DOHH2 (cell line): ENCODE measurements at regions not wholly inside any gene's neighbourhood (a gene's known extent, or its start where the extent isn't known, plus 50 kb on each side); places are given as distances from the start of the nearest gene placed in this dataset.

ENCODE experiments used
- H3F3A ChIP-seq: fragments of 200-600 bp; sonication (generic), shearing (Covaris generic); 2 replicates; pipeline ENCODE4 v1.6.0; 2016; ENCODE audit warnings: antibody characterized with exemption, mild to moderate bottlenecking; ENCODE audit not compliant: control insufficient read depth, insufficient read depth
- H3K27ac ChIP-seq: fragments of 200-600 bp; sonication (generic); 2 replicates; pipeline ENCODE4 v1.5.1; 2014; ENCODE audit warnings: low read depth, mild to moderate bottlenecking, low read length, moderate library complexity
- H3K27me3 ChIP-seq: fragments of 200-600 bp; sonication (generic); 2 replicates; pipeline ENCODE4 v1.6.1; 2014; ENCODE audit warnings: mild to moderate bottlenecking, low read length, mixed read lengths; ENCODE audit not compliant: control insufficient read depth
- H3K36me3 ChIP-seq: fragments of 200-600 bp; sonication (generic); 2 replicates; pipeline ENCODE4 v1.6.1; 2014; ENCODE audit warnings: mild to moderate bottlenecking, low read length, moderate library complexity, mixed read lengths; ENCODE audit not compliant: control insufficient read depth
- H3K4me1 ChIP-seq: fragments of 200-600 bp; sonication (generic); 2 replicates; pipeline ENCODE4 v1.6.1; 2014; ENCODE audit warnings: mild to moderate bottlenecking, low read length, mixed read lengths; ENCODE audit not compliant: control insufficient read depth
- H3K4me2 ChIP-seq: fragments of 200-600 bp; sonication (generic); 2 replicates; pipeline ENCODE4 v1.6.0; 2014; ENCODE audit warnings: mild to moderate bottlenecking, low read length, moderate library complexity
- H3K4me3 ChIP-seq: fragments of 200-600 bp; sonication (generic); 2 replicates; pipeline ENCODE4 v1.5.1; 2014; ENCODE audit warnings: mild to moderate bottlenecking, low read length, mixed read lengths
- H3K79me2 ChIP-seq: fragments of 200-600 bp; sonication (generic); 2 replicates; pipeline ENCODE4 v1.6.1; 2014; ENCODE audit warnings: mild to moderate bottlenecking, low read length, mixed read lengths; ENCODE audit not compliant: control insufficient read depth
- H3K9me2 ChIP-seq: fragments of 200-600 bp; sonication (generic); replicated peaks from 2 replicates; pipeline ENCODE4 v1.6.1; 2014; ENCODE audit warnings: mild to moderate bottlenecking, low read length, mixed read lengths; ENCODE audit not compliant: control insufficient read depth
- H3K9me3 ChIP-seq: fragments of 200-600 bp; sonication (generic); 2 replicates; pipeline ENCODE4 v1.6.1; 2014; ENCODE audit warnings: antibody characterized with exemption, low read length, mixed read lengths; ENCODE audit not compliant: control insufficient read depth, insufficient read depth
- H4K20me1 ChIP-seq: fragments of 200-600 bp; sonication (generic); 2 replicates; pipeline ENCODE4 v1.6.0; 2014; ENCODE audit warnings: low read depth, mild to moderate bottlenecking, antibody characterized with exemption, low read length, moderate library complexity; ENCODE audit not compliant: control insufficient read depth, insufficient read depth
- EZH2phosphoT487 ChIP-seq: fragments of 200-600 bp; sonication (generic); IDR thresholded peaks from 2 replicates; pipeline ENCODE4 v1.6.1; 2017; ENCODE audit warnings: borderline replicate concordance, mild to moderate bottlenecking, antibody characterized with exemption, low read length, moderate library complexity, mixed read lengths
- TF ChIP-seq, protein P1 (sequence below): fragments of 200-600 bp; sonication (generic); IDR thresholded peaks from one replicate; pipeline ENCODE4 v1.5.1; 2014; ENCODE audit warnings: antibody characterized with exemption, mild to moderate bottlenecking, low read depth, low read length; ENCODE audit not compliant: poor library complexity, severe bottlenecking

DNA sequence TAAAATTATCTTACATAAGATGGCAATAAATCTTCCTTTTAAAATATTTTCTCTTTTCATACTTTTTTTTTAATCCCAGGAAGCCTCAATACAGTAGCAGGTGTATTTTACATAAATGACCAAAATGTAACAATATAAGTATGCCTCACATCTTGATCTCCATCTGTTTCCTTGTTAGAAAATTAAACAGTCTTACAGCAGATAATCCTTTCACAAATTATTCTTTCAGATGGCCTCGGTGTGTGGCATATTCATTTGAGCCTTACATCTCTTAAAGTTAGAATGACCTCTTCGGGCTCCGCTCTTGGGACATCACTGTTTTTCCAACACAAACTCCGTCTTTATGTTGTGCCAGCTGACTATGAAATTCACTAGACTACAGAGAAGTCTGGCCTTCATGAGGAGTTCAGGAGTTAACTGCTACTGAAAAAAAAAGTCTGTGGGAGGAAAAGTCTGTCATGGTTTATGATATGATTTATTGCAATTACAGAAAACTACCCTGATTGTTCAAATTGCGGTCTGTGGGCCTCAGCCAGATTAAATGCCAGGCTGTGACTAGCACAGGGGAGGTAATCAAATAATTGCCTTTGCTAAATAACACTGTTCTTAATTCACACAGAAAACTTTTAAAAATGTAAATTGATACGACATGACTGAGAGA lies 292.9 kb upstream of the PUM3 start:
- TF ChIP-seq, protein P1, sequence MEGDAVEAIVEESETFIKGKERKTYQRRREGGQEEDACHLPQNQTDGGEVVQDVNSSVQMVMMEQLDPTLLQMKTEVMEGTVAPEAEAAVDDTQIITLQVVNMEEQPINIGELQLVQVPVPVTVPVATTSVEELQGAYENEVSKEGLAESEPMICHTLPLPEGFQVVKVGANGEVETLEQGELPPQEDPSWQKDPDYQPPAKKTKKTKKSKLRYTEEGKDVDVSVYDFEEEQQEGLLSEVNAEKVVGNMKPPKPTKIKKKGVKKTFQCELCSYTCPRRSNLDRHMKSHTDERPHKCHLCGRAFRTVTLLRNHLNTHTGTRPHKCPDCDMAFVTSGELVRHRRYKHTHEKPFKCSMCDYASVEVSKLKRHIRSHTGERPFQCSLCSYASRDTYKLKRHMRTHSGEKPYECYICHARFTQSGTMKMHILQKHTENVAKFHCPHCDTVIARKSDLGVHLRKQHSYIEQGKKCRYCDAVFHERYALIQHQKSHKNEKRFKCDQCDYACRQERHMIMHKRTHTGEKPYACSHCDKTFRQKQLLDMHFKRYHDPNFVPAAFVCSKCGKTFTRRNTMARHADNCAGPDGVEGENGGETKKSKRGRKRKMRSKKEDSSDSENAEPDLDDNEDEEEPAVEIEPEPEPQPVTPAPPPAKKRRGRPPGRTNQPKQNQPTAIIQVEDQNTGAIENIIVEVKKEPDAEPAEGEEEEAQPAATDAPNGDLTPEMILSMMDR = no peak
- no peak for TF ChIP-seq EZH2phosphoT487
- no peaks in the 10 kb centered on the region for H3K4me1 ChIP-seq

DNA sequence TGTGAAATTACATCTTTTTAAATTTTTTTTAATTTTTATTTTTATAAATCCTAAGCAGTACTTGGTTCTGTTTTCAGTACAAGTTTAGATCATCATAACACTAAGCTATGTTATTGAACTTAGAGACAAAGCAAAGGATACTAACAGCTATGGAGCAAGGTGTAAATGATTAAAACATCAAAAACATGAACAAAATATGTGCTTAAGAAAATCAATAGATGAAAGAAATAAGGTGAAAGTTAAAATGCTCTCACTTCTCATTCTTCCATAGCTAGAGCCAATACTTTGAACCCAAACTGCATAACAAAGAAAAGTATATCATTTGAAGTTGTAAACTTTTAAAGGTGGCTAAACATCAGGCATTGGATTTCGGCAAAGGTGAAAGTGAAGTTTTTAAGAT lies 292.3 kb upstream of the PUM3 start:
- no peaks in the 10 kb centered on the region for H3K79me2 ChIP-seq
- no peaks in the 10 kb centered on the region for H3K4me1 ChIP-seq
- H3F3A ChIP-seq = no peaks in the 10 kb centered on the region
- no peaks in the 10 kb centered on the region for H3K9me3 ChIP-seq
- H3K9me2 ChIP-seq = no peaks in the 10 kb centered on the region
- no peaks in the 10 kb centered on the region for H4K20me1 ChIP-seq
- TF ChIP-seq EZH2phosphoT487 = no peak
- TF ChIP-seq, protein P1 = no peak
- peaks cover 3% of the 10 kb centered on the region; the same call in 1 of the 2 replicates for H3K27me3 ChIP-seq
- H3K4me2 ChIP-seq = no peak overlapping the region
- H3K36me3 ChIP-seq = no peaks in the 10 kb centered on the region
- no peak overlapping the region for H3K27ac ChIP-seq
- no peak overlapping the region for H3K4me3 ChIP-seq

More for the DNA sequence above, 292.9 kb upstream of the PUM3 start:
- no peak overlapping the region for H3K4me3 ChIP-seq
- no peaks in the 10 kb centered on the region for H3K79me2 ChIP-seq
- H3F3A ChIP-seq = no peaks in the 10 kb centered on the region
- H3K27ac ChIP-seq = no peak overlapping the region
- H4K20me1 ChIP-seq = no peaks in the 10 kb centered on the region
- peaks cover 3% of the 10 kb centered on the region; the same call in 1 of the 2 replicates for H3K27me3 ChIP-seq
- H3K9me3 ChIP-seq = no peaks in the 10 kb centered on the region
- H3K36me3 ChIP-seq = no peaks in the 10 kb centered on the region
- H3K9me2 ChIP-seq = no peaks in the 10 kb centered on the region
- no peak overlapping the region for H3K4me2 ChIP-seq

DNA sequence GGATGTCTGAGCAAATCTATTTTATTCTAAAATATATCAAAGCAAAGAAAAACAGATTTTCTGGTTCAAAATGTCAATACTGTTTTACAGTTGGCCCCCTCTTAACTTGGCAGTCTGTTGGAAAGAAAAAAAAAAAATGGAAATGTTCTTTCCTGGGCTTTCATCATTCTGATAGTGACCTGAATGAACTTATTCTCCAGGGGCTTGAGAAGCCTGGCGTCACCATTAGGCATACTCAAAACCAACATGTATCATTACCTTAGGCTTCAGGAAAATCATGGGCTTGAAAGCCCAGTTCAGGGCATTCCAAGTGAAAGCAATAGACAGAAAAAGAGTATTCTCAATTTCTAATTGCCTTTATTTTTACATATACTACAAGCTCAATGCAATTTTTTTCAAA lies 283.7 kb upstream of the PUM3 start:
- H3K27ac ChIP-seq = no peak overlapping the region
- H3K27me3 ChIP-seq = no peaks in the 10 kb centered on the region
- no peaks in the 10 kb centered on the region for H3K36me3 ChIP-seq
- no peaks in the 10 kb centered on the region for H3K9me3 ChIP-seq
- no peaks in the 10 kb centered on the region for H3K9me2 ChIP-seq
- H3F3A ChIP-seq = no peaks in the 10 kb centered on the region
- no peaks in the 10 kb centered on the region for H3K79me2 ChIP-seq
- no peak overlapping the region for H3K4me3 ChIP-seq
- H3K4me2 ChIP-seq = no peak overlapping the region
- TF ChIP-seq, protein P1 = no peak
- TF ChIP-seq EZH2phosphoT487 = no peak
- no peaks in the 10 kb centered on the region for H3K4me1 ChIP-seq
- H4K20me1 ChIP-seq = no peaks in the 10 kb centered on the region
